Activated CD4-positive, CD25-positive, alpha-beta regulatory T cell treated with anti-CD3 and anti-CD28 coated beads, Interleukin-2, amount 50 U/mL, for 24 hours (primary cell): ENCODE measurements at regions not wholly inside any gene's neighbourhood (a gene's known extent, or its start where the extent isn't known, plus 50 kb on each side); places are given as distances from the start of the nearest gene placed in this dataset.

ENCODE experiments used
- ATAC-seq, 2 donors: fragments of 150-1000 bp; cut with Tn5 transposase; one replicate each; pipeline ENCODE4 v1.10.0; 2021; ENCODE audit warnings: mild to moderate bottlenecking in 1 of 2, moderate library complexity in 1 of 2

DNA sequence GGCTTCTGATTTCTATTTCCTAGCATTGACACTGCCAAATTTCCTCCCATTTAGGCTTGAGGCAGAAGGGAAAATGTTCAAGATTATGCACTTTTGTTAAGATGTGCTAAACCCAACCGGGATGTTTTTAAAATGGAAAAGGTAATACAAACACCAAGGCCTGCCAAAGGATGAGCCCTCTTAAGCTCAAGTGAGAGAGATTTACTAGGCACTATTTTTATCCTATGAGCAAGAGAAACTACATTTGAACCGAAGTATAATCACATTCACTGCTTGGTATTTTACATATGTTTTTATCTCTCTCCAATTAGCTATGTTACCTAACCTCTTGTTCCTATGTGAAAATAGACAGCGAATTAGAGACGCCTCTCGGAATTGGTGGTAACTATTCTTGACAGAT, 295.8 kb downstream of the GABRB3 start:
- ATAC-seq, result no peak

DNA sequence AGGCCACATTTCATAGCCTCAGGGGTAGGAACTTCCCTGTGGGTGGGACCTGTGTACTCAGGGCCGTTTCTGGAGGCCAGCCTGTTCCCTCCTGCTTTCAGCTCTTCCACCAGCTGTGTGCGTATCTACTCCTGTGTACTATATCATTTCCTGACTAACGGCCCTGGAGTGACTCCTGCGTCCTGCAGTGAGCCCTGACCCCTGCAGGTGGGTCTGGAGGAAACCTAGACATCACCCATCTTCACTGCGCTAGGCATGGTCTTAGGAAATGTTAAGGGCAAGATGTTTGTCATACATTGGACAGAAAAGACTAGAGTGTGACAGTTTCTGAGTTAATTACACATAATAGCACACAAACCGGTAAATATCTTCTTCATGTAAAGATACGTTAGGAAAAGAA, 297.3 kb downstream of the GABRB3 start:
- no peak for ATAC-seq

- no peak for ATAC-seq
These were observed 300.2 kb downstream of the GABRB3 start for GRCh38 chr15:26472661-26473060.

DNA sequence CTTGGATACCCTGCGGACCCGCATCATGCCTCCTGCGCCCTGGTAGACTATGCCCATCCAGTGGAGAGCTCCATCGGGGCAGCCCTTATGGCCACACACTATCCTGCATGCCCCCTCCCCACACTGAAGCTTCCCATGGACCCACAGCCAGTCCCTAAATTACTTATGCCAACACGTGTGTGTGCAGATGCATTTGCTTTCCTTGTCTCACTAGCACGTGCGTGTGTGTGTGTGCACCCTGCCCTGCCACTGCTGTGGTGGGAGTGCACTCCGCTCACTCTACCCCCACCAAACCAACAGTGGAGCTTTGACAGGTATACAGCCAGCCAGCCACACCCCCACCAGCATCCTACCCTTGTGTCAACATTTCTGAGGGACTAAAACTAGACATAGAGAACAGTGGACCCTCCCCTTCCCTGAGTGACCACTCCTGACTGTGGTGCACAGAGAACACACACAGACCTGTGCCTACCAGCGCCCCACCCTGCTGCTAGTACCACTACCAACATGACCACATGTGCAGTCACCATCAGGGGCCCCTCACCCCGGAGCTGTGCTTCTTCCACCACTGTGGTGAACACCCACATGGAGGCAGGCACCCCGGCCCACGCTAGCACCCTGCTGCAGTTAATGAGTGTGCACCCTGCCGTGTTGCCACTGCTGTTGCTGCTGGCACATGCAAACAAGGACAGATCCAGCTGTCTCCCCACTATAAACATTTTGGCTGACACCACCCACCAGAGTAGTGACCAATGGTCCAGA, 310.8 kb downstream of the GABRB3 start:
- no peak for ATAC-seq

DNA sequence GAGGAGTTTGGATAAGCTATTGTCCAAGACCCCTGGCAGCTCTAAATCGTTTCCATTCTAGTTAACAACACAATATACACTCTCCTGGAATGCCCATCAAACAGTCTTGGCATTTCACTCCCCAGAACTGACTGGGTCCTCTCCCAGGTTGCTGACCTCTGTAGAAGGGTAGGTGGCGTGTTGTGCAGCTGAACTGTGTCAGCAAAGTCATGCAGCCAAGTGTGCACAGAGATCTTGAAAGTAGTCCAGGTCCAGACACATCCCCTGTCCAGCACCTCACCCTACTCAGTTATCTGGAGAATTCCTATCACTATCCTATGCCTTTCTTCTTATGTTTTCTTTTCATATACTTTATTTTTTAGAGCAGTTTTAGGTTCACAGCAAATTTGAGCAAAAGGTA, 312.7 kb downstream of the GABRB3 start:
- no peak for ATAC-seq

GRCh38 chr15:26455828-26456227, 317.0 kb downstream of the GABRB3 start:
- ATAC-seq, result no peak

- no peak for ATAC-seq
These were observed 319.0 kb downstream of the GABRB3 start for GRCh38 chr15:26453914-26454313.

GRCh38 chr15:26451995-26452394, 320.9 kb downstream of the GABRB3 start:
- ATAC-seq, result no peak

GRCh38 chr15:26449291-26449690, 323.6 kb downstream of the GABRB3 start:
- ATAC-seq, result no peak

DNA sequence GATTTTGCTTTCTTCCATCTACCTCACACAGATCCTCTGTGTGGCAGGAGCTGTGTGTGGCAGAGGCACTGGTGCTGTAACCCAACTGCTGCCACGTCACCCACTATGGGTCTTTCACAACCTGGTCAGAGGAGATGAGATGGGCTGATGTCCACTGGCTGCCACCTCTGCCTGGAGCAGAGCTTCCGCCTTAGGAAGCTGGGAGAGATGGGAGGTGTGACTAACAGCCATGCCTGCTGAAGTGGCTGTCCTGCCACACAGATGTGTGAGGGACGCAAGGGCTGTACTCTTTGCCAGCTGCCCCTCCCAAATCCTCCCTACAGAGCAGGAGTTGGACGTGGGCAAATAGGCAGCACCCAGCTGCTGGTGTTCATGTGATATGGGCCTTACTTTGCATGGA, 329.5 kb downstream of the GABRB3 start:
- ATAC-seq, result no peak

GRCh38 chr15:26442680-26443079, 330.2 kb downstream of the GABRB3 start:
- no peak for ATAC-seq

DNA sequence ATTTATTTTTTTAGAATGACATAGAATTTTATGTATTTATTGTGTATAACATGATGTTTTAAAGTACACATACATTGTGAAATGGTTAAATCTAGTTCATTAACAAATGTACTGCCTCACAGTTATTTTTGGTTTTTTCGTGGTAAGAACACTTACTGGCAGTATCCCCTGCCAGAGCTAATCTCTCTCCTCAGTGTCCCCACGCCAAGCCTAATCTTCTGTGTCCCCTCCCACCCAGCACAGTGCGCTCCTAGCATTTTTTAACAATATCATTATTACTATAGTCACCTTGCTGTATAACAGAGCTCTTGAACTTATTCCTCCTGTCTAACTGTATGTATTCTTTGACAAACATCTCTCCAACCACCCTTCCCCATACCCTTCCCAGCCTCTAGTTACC, 333.2 kb downstream of the GABRB3 start:
- no peak for ATAC-seq

DNA sequence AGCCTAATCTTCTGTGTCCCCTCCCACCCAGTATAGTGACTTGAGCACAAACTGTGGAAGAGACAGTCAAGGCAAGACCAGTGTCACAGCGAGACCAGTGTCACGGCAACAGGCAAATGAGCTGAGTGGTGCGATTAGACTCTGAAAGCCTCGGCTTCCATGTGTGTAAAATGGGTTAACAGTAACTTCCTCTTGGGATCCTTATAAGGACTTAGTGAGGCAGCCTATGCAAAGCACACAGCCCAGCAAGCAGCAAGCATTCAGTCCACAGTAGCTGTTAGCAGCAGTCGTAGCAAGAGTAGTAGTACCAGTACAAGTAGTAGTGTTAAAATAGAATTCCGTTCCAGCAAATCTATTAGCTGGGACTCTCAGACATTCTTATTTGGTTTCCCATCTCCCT, 334.1 kb downstream of the GABRB3 start:
- no peak for ATAC-seq

DNA sequence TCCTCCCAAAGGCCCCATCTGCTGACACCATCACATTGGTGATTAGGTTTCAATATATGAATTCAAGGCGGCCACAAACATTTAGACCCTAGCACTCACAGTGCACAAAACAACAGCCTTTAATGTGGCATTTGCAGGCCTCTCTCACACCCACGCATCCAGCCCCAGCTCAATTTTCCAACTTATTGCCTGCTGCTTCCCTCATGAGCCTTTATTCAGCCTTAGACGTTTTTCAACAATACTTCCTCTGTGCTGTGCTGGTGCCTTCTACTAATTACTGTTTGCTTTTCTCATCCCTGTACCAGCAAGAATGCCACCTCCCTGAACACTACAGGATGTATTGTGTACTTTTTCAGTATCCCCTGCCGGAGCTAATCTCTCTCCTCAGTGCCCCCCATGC, 334.6 kb downstream of the GABRB3 start:
- ATAC-seq, result no peak

DNA sequence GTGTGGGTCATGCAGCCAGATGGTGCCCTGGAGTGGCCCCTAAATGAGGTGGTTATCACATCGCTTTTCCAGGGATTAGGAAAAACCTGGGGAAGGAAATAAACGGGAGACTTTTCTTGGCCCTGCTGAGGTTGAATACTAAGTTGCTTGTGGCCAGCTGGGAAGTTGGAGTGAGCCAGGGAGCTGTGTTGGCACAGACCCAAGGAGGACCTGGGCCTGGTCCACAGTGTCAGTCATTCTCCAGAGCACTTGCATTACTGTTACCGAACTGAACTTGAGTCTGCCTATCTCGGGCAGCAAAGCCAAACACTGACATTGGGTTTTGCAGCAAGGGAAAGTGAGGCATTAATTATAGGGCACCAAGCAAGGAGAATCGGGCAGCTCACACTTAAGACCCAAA, 339.0 kb downstream of the GABRB3 start:
- ATAC-seq, result no peak

DNA sequence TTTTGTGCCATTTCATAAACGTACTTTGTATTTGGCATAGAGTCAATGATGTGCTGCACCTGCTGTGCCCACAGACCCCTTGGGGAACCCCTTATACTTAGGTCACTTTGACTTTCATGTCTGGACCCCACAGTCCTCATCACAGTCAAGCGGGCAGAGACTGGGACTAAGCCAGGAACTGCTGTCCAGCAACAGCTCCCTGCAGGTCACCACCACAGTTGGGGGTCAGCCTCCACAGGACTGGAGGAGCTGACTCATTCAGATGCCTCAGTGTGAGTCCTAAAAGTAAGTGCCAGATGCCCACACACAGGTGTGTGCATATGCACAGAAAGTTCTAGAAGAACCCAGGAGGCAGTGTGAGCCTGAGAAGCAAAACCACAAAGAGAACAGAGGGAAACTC, 339.8 kb downstream of the GABRB3 start:
- no peak for ATAC-seq

- ATAC-seq, result no peak
These were observed 351.8 kb downstream of the GABRB3 start for GRCh38 chr15:26421065-26421464.

- ATAC-seq, result no peak
These were observed 377.2 kb downstream of the GABRB3 start for GRCh38 chr15:26395624-26396023.

DNA sequence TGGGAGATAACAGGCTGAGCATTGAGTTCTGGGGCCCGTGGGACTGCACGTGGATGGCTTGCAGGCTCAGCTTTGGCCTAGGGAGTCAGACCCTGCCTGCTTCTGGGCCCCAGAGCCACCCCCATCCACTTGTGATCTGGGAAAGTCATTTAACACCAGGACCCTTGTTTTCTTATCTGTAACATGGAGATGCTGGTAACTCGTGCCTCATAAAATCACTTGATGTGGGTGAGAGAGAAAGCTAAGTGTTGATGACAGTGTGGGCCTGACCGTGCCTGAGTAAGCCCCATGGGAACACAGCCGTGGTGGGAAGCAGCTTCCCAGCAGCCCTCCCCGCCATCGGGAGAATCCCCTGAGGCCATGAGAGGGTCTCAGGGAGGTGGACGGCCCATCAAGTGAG, 378.1 kb downstream of the GABRB3 start:
- ATAC-seq, result no peak

DNA sequence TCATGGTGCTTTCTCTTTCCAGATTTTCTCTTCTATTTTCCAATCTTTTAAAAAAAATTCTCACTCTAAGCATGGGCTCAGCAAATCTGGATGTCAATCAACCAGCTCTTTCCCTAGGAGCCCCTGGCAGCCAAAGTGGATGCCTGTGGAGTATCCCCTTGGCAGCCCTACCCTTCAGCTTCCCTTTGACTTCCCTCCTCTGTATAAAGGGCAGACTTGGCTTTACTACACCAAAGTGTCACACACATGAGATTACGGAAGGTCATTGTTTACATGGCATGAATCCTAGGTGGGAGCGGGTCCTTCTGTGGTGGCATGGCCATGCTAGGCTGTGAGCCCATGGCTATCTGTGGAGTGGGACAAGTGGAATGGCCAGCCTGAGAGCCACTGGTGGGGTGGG, 379.9 kb downstream of the GABRB3 start:
- no peak for ATAC-seq

DNA sequence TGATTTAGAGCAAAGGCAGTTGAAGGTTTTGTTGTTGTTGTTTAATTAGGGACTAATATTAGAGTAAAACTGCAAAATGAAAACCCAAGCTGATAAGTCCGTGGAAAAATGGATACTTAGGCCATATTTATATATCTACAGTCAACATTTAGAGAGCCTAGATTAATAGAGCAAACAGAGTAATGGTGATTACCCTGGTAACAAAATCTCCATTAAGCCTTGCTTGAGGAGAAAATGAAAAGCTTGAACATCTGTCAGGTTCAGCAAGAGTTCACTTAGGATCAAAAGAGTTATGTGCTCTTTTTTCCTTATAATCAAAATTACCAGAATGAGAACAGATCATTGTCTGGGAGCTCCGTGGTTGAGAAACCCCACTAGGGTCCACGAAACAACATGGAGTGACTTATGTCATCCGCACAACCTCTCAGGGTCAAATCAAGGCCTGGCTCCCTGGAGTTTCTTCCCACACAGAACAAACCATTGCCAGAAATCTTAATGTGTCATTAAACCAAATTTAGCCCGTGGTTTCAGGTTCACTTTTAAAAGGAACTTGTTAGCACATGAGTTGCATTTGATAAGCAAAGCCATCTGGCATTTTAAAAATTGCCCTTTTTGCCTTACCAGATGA, 381.2 kb downstream of the GABRB3 start:
- ATAC-seq, result no peak

DNA sequence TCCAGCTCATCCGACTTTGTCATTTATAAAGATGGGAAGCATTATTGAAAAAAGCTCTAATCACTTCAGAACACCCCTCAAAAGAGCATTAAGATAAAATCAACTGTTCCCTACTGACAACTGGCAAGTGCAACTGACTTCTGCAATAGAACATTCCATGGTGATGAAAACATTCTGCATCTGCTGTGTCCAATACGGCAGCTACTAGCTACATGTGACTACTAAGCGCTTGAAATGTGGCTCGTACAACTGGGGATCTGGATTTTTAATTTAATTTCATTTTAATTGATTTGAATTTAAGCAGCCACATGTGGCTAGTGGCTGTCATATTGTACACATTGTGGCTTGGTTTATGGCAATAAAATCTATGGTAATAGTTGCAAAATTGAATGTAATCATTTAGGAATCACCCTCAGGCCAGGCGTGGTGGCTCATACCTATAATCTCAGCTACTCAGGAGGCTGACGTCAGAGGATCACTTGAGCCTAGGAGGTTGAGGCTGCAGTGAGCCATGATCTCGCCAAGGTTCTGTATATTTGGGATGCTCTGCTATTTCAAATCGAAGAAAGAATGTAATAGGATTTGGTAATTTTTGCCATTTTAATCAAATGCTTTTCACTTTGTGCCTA, 390.3 kb downstream of the GABRB3 start:
- ATAC-seq, result no peak

DNA sequence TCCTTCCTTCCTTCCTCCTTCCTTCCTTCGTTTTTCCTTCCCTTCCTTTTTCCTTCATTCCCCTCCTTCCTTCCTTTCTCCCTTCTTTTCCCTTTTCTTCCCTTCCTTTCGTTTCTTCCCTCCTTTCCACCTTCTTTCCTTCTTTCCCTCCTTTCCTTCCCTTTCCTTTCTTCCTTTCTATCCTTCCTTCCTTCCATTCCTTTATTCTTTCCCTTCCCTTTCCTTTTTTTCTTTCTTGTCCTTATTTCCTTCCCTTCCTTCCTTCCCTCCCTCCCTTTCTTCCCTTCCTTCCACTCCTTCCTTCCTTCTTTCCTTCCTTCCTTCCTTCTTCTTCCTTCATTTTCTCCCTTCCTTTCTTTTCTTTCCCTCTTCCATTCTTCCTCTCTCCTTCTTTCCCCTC, 394.6 kb downstream of the GABRB3 start:
- ATAC-seq, result no peak

- no peak for ATAC-seq
These were observed 396.6 kb downstream of the GABRB3 start for GRCh38 chr15:26376243-26376642.
